Uterus (tissue), 3 donors: ENCODE measurements at regions not wholly inside any gene's neighbourhood (a gene's known extent, or its start where the extent isn't known, plus 50 kb on each side); places are given as distances from the start of the nearest gene placed in this dataset.
"Not testable (repeated sequence)": the region's sequence is repeated elsewhere in the genome, so short reads cannot be mapped to it uniquely, and the experiment has no call there.

ENCODE experiments used
- DNase-seq, 2 donors: peaks; one replicate each; pipeline ENCODE4 v3.0.0-alpha.2; 2019 to 2020
- H3K27ac ChIP-seq, 2 donors: fragments of 200-600 bp; sonication (generic); 1 replicate in 1 of 2; 2 replicates in 1 of 2; pipeline ENCODE4 v1.5.1; 2016 to 2018
- H3K27me3 ChIP-seq, 2 donors: fragments of 200-600 bp; sonication (generic); one replicate each; pipeline ENCODE4 v1.5.1; 2018 to 2019; ENCODE audit warnings: control low read depth in 1 of 2
- H3K36me3 ChIP-seq, 2 donors: fragments of 200-600 bp; sonication (generic); one replicate each; pipeline ENCODE4 v1.5.1; 2019; ENCODE audit warnings: control low read depth in 1 of 2
- H3K4me1 ChIP-seq, 2 donors: fragments of 200-600 bp; sonication (generic); one replicate each; pipeline ENCODE4 v1.5.1; 2018 to 2019; ENCODE audit warnings: control low read depth in 1 of 2
- H3K4me3 ChIP-seq, 2 donors: fragments of 200-600 bp; sonication (generic); 1 replicate in 1 of 2; 2 replicates in 1 of 2; pipeline ENCODE4 v1.5.1; 2018 to 2019; ENCODE audit warnings: mild to moderate bottlenecking in 1 of 2
- H3K9me3 ChIP-seq, 2 donors: fragments of 200-600 bp; sonication (generic); one replicate each; pipeline ENCODE4 v1.5.1; 2019; ENCODE audit warnings: control low read depth in 1 of 2
- POLR2A ChIP-seq, 2 donors: fragments of 450-650 bp; IDR thresholded peaks; one replicate each; pipeline ENCODE4 v1.6.1; 2016; ENCODE audit warnings: antibody characterized with exemption in 2 of 2, mild to moderate bottlenecking in 1 of 2, moderate library complexity in 1 of 2
- intact Hi-C: fragments of 100-400 bp; cut with DNase I; formaldehyde crosslinking; loops from one replicate; pipeline ENCODE4 v1.15.1; 2023; ENCODE audit warnings: low total_unique reads
- TF ChIP-seq, protein P1 (sequence below), 4 experiments: fragments of 200-600 bp in 2 of 4; fragments of 450-650 bp in 2 of 4; sonication (generic) in 2 of 4; IDR thresholded peaks; one replicate each; pipeline ENCODE4 v1.5.1; 2016 to 2019; ENCODE audit warnings: antibody characterized with exemption in 4 of 4, mild to moderate bottlenecking in 2 of 4, moderate library complexity in 1 of 4
- donor health status: DM: yes; HTN: yes; CAD: no.

DNA sequence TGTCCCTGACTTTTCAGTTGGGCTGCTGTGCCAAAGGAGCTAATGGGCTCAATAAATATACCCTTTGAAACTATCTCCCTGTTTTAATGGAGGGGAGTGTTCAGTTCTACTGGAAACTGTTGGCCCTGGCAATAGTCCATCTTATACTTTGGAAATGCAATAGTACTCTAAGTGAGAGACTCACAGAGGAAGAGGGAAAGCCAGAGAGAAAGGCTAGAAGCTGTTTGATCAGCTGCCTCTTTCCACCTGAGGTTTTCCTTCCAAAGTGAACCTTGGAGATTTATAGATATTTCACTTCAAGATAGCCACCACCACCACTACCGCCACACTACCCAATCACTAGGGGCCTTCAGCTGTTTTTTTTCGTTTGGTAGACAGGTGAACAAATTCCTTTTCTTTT, 93.6 kb upstream of the CCDC91 start:
- intact Hi-C loops = no loop called here
- H3K4me3 ChIP-seq = no peak overlapping the region
- no peak for DNase-seq
- no peaks in the 10 kb centered on the region for H3K9me3 ChIP-seq
- no peaks in the 10 kb centered on the region for H3K36me3 ChIP-seq
- H3K27me3 ChIP-seq = no peaks in the 10 kb centered on the region
- TF ChIP-seq, protein P1, sequence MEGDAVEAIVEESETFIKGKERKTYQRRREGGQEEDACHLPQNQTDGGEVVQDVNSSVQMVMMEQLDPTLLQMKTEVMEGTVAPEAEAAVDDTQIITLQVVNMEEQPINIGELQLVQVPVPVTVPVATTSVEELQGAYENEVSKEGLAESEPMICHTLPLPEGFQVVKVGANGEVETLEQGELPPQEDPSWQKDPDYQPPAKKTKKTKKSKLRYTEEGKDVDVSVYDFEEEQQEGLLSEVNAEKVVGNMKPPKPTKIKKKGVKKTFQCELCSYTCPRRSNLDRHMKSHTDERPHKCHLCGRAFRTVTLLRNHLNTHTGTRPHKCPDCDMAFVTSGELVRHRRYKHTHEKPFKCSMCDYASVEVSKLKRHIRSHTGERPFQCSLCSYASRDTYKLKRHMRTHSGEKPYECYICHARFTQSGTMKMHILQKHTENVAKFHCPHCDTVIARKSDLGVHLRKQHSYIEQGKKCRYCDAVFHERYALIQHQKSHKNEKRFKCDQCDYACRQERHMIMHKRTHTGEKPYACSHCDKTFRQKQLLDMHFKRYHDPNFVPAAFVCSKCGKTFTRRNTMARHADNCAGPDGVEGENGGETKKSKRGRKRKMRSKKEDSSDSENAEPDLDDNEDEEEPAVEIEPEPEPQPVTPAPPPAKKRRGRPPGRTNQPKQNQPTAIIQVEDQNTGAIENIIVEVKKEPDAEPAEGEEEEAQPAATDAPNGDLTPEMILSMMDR (IDR thresholded peaks at IDR 0.05) = no peak
- TF ChIP-seq POLR2A (IDR thresholded peaks at IDR 0.05) = no peak
- H3K4me1 ChIP-seq = no peaks in the 10 kb centered on the region
- H3K27ac ChIP-seq = no peak overlapping the region

DNA sequence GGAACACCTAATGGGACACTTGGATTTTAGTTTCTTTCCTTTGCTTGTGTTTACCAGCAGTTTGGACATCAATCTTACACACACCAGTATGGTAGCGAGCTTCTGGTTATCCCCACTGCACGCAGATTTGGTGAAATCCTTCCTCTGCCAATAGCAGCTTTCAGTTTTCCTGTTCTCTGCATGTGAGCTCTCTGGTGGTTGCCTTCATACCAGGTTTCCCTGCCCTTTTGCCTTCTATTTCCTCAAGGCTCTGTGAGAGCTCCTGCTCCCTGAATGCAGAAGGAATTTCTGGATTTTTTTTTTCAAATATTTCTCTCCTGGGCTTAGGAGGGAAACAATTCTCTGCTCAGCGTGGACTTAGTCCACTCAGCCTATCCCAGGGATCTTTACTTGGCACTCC, 93.0 kb upstream of the CCDC91 start:
- Histone ChIP-seq H3K4me3 (no peak overlapping the region), H3K27ac (no peak overlapping the region), H3K9me3 (no peaks in the 10 kb centered on the region), H3K27me3 (no peaks in the 10 kb centered on the region), H3K4me1 (no peaks in the 10 kb centered on the region), H3K36me3 (no peaks in the 10 kb centered on the region)
- TF ChIP-seq, protein P1 (IDR thresholded peaks at IDR 0.05) = no peak
- no peak for TF ChIP-seq POLR2A (IDR thresholded peaks at IDR 0.05)
- intact Hi-C loops = no loop called here
- no peak for DNase-seq

DNA sequence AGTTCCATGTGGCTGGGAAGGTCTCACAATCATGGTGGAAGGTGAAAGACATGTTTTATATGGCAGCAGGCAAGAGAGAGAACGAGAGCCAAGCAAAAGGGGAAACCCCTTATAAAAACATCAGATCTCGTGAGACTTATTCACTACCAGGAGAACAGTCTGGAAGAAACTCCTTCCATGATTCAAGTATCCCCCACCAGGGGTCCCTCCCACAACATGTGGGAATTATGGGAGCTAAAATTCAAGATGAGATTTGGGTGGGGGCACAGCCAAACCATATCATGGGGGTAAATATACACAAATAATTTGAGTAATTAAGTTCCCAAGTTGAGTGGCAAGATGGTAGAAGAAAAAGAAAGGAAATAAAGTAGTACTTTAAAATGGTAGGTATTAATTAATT, 91.0 kb upstream of the CCDC91 start:
- H3K4me1 ChIP-seq, intact Hi-C loops, H3K27me3 ChIP-seq, H3K36me3 ChIP-seq, H3K9me3 ChIP-seq, H3K4me3 ChIP-seq, H3K27ac ChIP-seq, DNase-seq: not testable (repeated sequence)

DNA sequence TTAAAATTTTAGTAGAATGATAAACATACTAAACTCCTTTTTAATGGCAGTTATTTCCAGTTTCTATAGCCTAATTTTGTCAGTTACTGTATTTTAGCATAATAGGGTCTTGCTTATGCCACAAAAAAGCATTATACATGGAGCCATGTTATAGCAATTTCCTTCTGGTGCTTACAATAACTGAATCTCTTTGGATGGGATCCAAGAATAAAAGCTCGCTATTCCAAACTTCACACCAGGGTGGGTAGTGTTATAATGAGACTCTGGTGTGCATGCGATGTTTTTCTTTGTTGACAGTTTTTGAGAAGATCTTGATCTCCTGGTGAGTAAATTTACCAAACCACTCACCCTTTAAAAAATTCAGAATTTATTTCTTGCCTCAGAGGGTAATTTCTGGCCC, 90.4 kb upstream of the CCDC91 start:
- H3K9me3 ChIP-seq = no peaks in the 10 kb centered on the region
- no peaks in the 10 kb centered on the region for H3K36me3 ChIP-seq
- TF ChIP-seq, protein P1 (IDR thresholded peaks at IDR 0.05) = no peak
- TF ChIP-seq POLR2A (IDR thresholded peaks at IDR 0.05) = no peak
- H3K4me1 ChIP-seq = no peaks in the 10 kb centered on the region
- no peak overlapping the region for H3K4me3 ChIP-seq
- no peak for DNase-seq
- intact Hi-C loops = no loop called here
- H3K27ac ChIP-seq = no peak overlapping the region
- H3K27me3 ChIP-seq = no peaks in the 10 kb centered on the region

DNA sequence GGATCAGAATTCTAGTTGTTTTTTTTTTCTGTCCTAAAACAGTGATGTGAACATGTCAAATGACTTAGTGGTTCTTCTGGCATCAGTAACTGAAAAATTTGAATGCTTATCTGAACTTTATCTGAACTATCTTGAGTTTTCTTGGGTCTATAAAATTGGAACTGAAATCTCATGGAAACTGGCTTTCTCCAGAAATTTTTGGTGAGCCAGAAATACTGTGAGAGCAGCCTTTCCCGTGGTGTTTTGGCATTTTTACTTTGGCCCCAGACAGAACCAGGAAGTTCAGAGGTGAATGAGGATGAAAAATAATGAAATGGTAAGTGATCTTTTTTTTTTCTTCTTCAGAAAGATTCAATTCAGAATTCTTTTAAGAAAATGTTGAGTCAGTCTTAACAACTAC, 89.5 kb upstream of the CCDC91 start:
- no peak overlapping the region for H3K27ac ChIP-seq
- intact Hi-C loops = no loop called here
- TF ChIP-seq, protein P1 (IDR thresholded peaks at IDR 0.05) = no peak
- no peak for TF ChIP-seq POLR2A (IDR thresholded peaks at IDR 0.05)

DNA sequence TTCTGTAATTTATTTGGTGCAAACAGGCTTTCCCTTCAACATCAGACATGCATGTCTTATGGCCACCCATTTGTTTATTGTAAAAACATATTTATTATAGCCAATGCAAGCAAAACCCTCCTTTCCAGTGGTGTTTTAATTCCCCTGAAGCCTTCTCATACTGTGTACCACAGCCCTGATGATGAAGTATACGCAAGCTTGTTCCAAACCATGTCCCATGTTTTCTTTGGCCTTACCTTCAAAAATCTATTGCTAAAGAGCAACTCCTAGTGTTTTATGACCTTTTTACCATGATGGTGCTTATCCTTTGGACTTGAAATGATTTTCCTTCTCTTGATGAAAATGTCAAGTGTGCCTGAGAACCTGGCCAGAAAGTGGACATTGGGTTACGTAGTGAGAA, 85.9 kb upstream of the CCDC91 start:
- no peaks in the 10 kb centered on the region for H3K36me3 ChIP-seq
- intact Hi-C loops = no loop called here
- no peaks in the 10 kb centered on the region for H3K4me1 ChIP-seq
- DNase-seq = no peak
- no peak overlapping the region for H3K27ac ChIP-seq
- H3K27me3 ChIP-seq = no peaks in the 10 kb centered on the region
- H3K9me3 ChIP-seq = no peaks in the 10 kb centered on the region
- no peak overlapping the region for H3K4me3 ChIP-seq
- TF ChIP-seq POLR2A (IDR thresholded peaks at IDR 0.05) = no peak
- TF ChIP-seq, protein P1 (IDR thresholded peaks at IDR 0.05) = no peak

More for the DNA sequence above, 89.5 kb upstream of the CCDC91 start:
- Histone ChIP-seq H3K4me3 (no peak overlapping the region), H3K27me3 (no peaks in the 10 kb centered on the region), H3K4me1 (no peaks in the 10 kb centered on the region), H3K9me3 (no peaks in the 10 kb centered on the region), H3K36me3 (no peaks in the 10 kb centered on the region)
- DNase-seq = no peak
